ENCODE measurements at regions not wholly inside any gene's neighbourhood (a gene's known extent, or its start where the extent isn't known, plus 50 kb on each side); places are given as distances from the start of the nearest gene placed in this dataset.

DNA sequence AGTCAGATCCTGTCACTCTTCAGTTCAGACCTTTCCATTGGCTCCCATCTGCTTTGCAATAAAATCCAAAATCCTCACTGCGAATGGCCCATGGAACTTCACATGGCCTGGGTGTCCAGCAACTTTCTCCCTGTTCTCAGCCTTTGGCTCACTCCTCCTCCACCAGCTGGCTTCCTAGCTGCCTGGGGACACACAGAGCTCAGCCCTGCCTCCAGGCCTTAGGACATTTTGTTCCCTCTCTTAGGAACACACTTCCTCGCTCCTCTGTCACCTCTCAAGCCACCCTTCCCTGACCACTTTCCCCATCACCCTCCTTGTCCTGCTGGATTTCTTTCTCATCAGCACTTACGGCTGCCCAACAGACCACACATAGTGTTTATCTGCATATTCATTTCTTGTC, 419.6 kb downstream of the MED13L start:
- DNase-seq (ENCODE audit: low spot score) = no peak

GRCh38 chr12:115857160-115857920, 420.2 kb downstream of the MED13L start:
- no peak for DNase-seq (ENCODE audit: low spot score)

DNA sequence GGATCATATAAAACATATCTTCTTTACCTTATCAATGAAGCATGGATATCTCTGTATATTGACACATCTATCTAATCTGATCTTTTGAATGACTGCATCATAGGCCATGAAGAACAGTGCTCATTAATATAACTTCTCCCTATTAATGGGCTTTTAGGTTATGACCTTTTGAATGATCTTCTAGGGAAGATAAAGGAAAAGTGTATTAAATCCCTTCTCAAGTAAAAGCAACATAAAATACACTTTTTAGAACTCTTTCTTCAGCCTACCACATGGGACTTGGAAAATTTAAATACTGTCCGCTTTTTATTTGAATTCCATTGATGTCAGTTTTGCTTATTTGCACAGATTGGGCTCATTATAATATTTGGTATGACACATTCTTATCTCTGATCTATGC, 425.4 kb downstream of the MED13L start:
- DNase-seq (ENCODE audit: low spot score) = no peak

- DNase-seq (ENCODE audit: low spot score) = no peak
Measured at GRCh38 chr12:115850957-115851356, 426.5 kb downstream of the MED13L start.

DNA sequence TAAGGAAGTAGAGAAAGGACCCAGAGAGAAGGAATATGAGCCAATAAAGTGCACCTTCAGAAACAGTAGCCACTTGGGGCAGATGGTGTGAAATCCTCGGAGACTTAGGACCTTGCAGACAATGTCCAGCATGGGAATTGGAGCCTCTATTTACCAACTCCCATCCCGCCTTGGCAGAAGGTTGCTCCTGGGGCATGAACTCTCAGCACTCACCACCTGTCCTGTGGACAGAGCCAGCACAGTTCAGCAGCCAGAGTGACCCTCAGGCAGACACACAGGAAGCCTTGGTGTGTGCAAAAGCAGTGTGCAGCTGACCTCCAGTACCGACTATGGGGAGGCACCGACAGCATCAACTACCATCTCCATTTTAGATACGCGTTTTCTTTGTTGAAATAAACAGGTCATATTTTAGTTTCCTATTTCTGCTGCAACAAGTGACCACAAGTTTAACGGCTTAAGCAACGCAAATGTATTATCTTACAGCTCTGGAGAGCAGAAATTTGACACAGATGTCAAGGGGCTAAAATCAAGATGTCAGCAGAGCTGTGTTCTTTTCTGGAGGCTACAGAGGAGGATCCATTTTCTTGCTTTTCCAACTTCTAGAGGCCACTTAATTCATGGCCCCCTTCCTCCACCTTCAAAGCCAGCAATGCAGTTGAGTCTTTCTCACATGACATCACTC, 428.1 kb downstream of the MED13L start:
- no peak for DNase-seq (ENCODE audit: low spot score)

DNA sequence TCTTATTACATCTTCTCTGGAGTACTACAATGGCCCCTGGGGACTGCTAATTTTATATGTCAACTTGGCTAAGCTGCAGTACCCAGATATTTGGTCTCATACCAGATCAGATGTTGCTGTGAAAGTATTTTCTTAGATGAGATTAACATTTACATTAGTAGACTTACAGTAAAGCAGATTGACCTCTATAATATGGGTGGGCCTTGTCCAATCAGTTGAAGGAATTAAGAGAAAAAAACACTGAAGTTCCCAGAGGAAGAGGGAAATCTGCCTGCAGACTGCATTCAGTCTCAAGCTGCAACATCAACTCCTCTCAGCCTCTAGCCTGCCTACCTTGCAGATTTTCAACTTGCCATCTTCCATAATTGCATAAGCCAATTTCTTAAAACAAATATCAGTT, 430.1 kb downstream of the MED13L start:
- no peak for DNase-seq (ENCODE audit: low spot score)

GRCh38 chr12:115846516-115846915, 431.0 kb downstream of the MED13L start:
- no peak for DNase-seq (ENCODE audit: low spot score)

DNA sequence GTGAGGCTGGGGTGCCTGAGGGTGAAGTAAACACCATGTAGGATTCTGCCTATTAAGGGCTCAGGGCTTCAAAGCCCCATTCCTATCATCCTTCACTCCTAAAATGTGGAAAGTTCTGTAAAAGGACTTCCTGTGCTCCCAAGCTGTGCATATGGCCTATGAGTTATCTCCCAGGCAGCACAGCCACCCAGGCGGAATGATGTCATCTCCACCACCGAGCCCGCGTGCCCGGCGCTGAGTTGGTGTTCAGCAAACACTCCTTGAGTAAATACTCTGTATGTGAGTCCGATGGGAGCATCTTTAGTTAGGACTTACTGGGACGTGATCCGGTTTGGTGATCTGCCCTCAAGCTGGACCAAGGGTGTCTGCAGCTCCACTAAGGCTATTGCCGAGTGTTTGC, 437.3 kb downstream of the MED13L start:
- no peak for DNase-seq (ENCODE audit: low spot score)

DNA sequence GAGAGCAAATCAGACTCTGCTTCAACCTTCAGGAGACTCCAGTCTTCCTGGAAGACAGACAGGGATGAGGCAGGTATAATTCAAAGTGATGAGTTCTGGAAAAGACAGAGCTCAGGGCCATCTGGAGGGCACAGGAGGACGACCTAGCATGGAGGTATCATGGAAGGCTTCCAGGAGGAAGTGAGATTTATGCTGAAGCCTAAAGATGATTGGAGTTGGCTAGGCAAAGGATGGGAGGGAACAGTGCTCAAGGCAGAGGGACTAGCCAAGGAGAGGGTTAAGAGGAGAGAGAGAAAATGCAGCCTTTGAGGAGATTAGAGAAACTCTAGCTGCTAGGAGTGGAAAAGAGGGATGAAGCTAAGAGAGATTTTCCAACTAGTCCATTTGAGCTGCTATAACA, 438.5 kb downstream of the MED13L start:
- no peak for DNase-seq (ENCODE audit: low spot score)

- DNase-seq (ENCODE audit: low spot score) = no peak
Measured at GRCh38 chr12:115837220-115837619, 440.3 kb downstream of the MED13L start.

DNA sequence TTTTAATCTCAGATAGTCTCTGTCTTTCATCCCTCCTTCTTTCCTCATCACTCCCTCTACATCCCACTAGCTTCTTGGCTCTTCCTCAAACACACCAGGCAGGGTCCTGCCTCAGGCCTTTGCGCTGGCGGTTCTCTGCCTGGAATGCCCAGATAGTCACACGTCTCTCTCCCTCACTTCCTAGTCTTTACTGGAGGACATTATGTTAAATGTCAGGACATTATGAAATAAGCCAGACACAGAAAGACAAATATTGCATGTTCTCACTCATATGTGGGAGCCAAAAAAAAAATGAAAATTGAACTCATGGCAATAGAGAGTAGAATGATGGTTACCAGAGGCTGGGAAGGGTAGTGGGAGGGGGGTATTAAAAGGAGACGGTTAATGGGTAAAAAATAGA, 442.0 kb downstream of the MED13L start:
- DNase-seq (ENCODE audit: low spot score) = no peak

DNA sequence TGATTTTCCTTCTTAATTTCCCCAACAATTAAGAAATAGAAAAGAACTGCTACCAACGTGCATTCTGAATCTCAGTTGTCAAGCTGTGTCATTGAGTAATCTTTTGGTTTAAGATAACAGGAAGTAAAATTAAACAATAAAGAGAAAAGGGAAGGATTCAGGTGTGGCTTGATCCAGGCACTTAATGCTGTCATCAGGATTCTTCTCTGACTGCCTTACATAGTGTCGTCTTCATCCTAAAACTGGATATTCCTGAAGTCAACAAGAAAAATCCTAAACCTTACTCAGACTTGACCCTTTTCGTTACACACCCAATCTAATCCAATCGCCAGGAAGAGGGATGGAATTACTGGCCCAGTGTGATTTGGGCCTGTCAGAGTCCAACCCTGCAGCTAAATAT, 443.8 kb downstream of the MED13L start:
- DNase-seq (ENCODE audit: low spot score) = no peak

DNA sequence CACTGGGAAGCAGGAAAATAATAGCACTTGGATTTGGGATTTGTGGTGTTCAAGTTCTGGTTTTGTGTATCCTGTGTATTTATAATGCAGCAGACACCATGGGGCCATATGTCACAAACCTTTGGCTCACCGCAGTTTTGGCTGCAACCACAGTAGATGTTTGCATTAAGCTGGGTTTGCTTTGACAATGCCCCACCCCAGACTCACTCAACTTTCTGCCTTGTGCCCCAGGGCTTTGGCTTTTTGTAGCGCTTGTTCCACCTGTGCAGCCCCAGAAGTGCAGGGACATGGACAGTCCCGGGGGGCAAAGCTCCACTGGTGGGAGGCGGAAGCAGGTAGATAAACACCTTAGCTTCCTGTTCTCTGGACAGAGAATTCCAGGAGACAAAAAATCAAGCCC, 446.9 kb downstream of the MED13L start:
- no peak for DNase-seq (ENCODE audit: low spot score)

DNA sequence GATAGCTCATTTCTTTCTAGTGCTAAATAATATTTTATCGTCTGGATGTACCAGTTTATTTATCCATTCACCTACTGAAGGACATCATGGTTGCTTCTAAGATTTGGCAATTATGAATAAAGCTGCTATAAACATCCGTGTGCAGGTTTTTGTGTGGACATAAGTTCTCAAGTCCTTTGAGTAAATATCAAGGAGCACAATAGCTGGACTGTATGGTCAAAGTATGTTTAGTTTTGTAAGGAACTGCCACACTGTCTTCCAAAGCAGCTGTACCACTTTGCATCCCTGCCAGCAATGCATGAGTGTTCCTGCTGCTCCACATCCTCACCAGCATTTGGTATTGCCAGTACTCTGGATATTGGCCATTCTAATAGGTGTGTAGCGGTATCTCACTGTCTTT, 447.4 kb downstream of the MED13L start:
- DNase-seq (ENCODE audit: low spot score) = no peak

GRCh38 chr12:115828168-115828567, 449.3 kb downstream of the MED13L start:
- no peak for DNase-seq (ENCODE audit: low spot score)

GRCh38 chr12:115824936-115825602, 452.4 kb downstream of the MED13L start:
- DNase-seq (ENCODE audit: low spot score) = no peak

DNA sequence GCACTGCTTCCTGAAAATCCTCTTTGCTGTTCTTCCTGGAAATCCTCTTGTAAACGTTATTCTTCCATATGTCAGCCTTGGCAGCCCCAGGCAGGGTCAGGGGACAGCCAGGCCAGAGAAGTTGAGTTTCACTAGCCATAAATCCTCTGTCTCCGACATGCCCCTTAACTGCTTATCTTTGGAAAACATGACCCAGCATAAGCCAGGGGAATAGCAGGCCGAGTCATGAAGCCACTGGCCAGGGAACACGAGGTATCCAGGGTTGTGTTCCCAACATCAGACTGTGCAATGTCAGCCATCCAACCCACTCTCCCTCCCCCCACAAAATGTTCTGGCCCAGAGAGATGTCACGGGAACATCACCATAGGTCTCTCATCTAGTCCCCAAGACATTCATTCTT, 453.9 kb downstream of the MED13L start:
- no peak for DNase-seq (ENCODE audit: low spot score)

DNA sequence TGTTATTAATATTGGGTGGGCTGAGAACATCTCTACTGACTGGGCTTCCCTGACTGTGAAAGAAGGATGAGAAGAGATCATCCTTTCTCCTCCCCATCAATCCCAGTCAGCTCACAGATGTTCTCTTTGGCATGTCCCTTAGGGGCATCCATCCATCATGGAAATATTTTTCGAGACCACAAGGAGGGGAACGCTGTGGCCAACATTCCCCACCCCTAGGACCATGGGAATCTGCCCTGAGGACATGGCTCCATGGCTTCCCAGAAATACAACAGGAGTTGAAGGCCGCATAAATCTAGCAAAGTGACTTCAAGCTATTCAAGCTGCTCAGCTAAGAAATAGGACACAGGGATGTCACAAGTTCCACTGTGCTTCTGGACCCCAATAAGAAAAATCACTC, 456.8 kb downstream of the MED13L start:
- DNase-seq (ENCODE audit: low spot score) = no peak

- no peak for DNase-seq (ENCODE audit: low spot score)
Measured at GRCh38 chr12:115818973-115819372, 458.5 kb downstream of the MED13L start.

DNA sequence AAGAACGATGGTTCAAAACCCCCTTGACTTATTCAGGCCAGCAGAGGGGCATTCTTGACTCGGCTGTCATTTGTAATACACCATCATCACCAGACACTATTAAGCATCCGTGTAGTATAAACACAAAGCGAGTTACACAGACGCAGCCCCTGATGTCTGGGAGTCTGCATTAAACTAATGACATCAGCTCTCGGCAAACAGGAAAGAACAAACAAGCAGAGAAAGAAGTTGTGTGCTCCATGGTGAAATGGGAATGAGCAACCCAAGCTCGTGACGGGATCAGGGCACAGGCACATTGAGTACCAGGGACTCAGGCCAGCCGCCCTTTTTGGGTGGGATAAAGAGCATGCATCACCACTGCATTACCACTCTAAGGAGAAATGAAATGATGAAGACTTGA, 460.1 kb downstream of the MED13L start:
- no peak for DNase-seq (ENCODE audit: low spot score)

GRCh38 chr12:115815924-115816323, 461.6 kb downstream of the MED13L start:
- DNase-seq (ENCODE audit: low spot score) = no peak

DNA sequence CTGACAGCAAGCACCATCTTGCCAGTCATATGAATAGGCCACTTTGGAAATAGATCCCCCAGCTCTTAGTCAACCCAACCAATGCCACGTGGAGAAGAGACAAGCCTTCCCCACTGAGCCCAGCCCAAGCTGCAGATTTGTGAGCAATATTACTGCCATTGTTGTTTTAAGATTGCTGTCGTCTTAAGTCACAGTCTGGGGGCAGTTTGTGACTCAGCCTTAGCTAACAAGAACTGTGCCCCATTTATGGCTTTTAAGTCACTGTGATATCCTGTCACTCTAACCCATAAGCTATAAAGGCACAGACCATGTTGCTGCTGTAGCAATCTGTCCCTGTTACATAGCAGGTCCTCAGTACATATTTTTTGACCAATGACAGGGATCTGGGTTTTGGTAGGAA, 464.2 kb downstream of the MED13L start:
- DNase-seq (ENCODE audit: low spot score) = no peak

DNA sequence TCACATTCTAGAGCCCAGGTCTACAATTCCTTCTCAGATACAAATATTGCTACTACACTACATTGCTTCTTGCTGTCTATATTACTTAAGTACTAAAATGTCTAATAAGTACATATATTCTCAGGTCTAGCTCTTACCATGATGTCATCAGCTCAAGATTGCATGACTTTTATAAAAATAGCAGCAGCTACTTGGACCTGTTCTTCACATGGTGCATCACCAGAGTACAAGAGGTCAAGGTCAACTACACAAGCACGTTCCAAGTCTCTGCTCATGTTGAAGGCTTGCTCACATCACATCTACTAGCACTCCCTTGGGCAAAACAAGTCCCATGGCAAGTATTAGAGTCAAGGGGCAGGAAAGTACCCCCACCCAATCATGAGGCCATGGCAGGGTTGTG, 465.6 kb downstream of the MED13L start:
- no peak for DNase-seq (ENCODE audit: low spot score)
